GDM1 (cell line): ENCODE measurements at regions not wholly inside any gene's neighbourhood (a gene's known extent, or its start where the extent isn't known, plus 50 kb on each side); places are given as distances from the start of the nearest gene placed in this dataset.

ENCODE experiments used
- DNase-seq: peaks from one replicate; lab custom pipeline; 2025; lab: John Stamatoyannopoulos, UW

- DNase-seq: no peak
These were observed 180.9 kb upstream of the GRIK2 start for GRCh38 chr6:101212640-101213039.

GRCh38 chr6:101222007-101222406 lies 171.5 kb upstream of the GRIK2 start:
- DNase-seq: no peak

GRCh38 chr6:101224751-101225150 lies 168.8 kb upstream of the GRIK2 start:
- no peak for DNase-seq

- DNase-seq: no peak
These were observed 166.8 kb upstream of the GRIK2 start for GRCh38 chr6:101226677-101227135.

GRCh38 chr6:101230866-101231265 lies 162.6 kb upstream of the GRIK2 start:
- DNase-seq: no peak

GRCh38 chr6:101231606-101232235 lies 161.8 kb upstream of the GRIK2 start:
- no peak for DNase-seq

GRCh38 chr6:101232961-101233360 lies 160.5 kb upstream of the GRIK2 start:
- no peak for DNase-seq

GRCh38 chr6:101236709-101237108 lies 156.8 kb upstream of the GRIK2 start:
- DNase-seq: no peak

- no peak for DNase-seq
These were observed 152.1 kb upstream of the GRIK2 start for GRCh38 chr6:101241442-101241841.

- no peak for DNase-seq
These were observed 144.0 kb upstream of the GRIK2 start for GRCh38 chr6:101249470-101249869.

GRCh38 chr6:101257163-101257562 lies 136.3 kb upstream of the GRIK2 start:
- no peak for DNase-seq

GRCh38 chr6:101259505-101259904 lies 134.0 kb upstream of the GRIK2 start:
- no peak for DNase-seq

- DNase-seq: no peak
These were observed 129.9 kb upstream of the GRIK2 start for GRCh38 chr6:101263596-101263995.

- DNase-seq: no peak
These were observed 127.4 kb upstream of the GRIK2 start for GRCh38 chr6:101266063-101266462.

- DNase-seq: no peak
These were observed 125.0 kb upstream of the GRIK2 start for GRCh38 chr6:101268541-101268940.

GRCh38 chr6:101275251-101275650 lies 118.3 kb upstream of the GRIK2 start:
- DNase-seq: no peak

GRCh38 chr6:101276066-101276465 lies 117.4 kb upstream of the GRIK2 start:
- no peak for DNase-seq

GRCh38 chr6:101279410-101279809 lies 114.1 kb upstream of the GRIK2 start:
- no peak for DNase-seq

GRCh38 chr6:101281266-101281665 lies 112.2 kb upstream of the GRIK2 start:
- DNase-seq: no peak

GRCh38 chr6:101284131-101284530 lies 109.4 kb upstream of the GRIK2 start:
- DNase-seq: no peak

GRCh38 chr6:101286146-101286545 lies 107.4 kb upstream of the GRIK2 start:
- no peak for DNase-seq

GRCh38 chr6:101290346-101290745 lies 103.2 kb upstream of the GRIK2 start:
- DNase-seq: no peak

GRCh38 chr6:101294051-101294638 lies 99.4 kb upstream of the GRIK2 start:
- DNase-seq: no peak

- DNase-seq: no peak
These were observed 98.8 kb upstream of the GRIK2 start for GRCh38 chr6:101294676-101295075.
